HL-60 (cell line): ENCODE measurements at regions not wholly inside any gene's neighbourhood (a gene's known extent, or its start where the extent isn't known, plus 50 kb on each side); places are given as distances from the start of the nearest gene placed in this dataset.

ENCODE experiments used
- TF ChIP-seq, protein P1 (sequence below): IDR thresholded peaks from one replicate; pipeline ENCODE4 v1.5.1; 2011; ENCODE audit warnings: low read length, control low read depth, inconsistent platforms; ENCODE audit not compliant: insufficient read depth
- TF ChIP-seq, protein P2 (sequence below): IDR thresholded peaks from 2 replicates; pipeline ENCODE4 v1.6.1; 2012; ENCODE audit warnings: low read depth; ENCODE audit not compliant: insufficient replicate concordance

DNA sequence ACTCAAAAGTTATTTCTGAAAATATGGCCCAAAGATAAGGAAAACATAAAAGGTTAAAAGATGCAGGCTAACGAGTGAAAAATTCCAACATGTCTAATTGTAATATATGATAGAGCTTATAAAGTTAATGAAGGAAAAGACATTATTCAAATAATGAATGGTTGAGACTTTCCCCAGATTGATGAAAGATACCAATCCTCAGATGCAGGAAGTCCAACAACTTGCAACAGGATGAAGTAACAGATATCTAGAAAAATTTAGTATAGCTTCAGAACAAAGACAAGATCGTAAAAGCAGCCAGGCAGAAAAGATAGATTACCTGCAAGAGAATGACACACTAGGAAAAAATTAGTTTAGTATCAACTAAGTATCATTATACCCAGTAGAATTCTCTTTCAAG lies 546.4 kb upstream of the PPP2R3A start:
- TF ChIP-seq, protein P1, sequence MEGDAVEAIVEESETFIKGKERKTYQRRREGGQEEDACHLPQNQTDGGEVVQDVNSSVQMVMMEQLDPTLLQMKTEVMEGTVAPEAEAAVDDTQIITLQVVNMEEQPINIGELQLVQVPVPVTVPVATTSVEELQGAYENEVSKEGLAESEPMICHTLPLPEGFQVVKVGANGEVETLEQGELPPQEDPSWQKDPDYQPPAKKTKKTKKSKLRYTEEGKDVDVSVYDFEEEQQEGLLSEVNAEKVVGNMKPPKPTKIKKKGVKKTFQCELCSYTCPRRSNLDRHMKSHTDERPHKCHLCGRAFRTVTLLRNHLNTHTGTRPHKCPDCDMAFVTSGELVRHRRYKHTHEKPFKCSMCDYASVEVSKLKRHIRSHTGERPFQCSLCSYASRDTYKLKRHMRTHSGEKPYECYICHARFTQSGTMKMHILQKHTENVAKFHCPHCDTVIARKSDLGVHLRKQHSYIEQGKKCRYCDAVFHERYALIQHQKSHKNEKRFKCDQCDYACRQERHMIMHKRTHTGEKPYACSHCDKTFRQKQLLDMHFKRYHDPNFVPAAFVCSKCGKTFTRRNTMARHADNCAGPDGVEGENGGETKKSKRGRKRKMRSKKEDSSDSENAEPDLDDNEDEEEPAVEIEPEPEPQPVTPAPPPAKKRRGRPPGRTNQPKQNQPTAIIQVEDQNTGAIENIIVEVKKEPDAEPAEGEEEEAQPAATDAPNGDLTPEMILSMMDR: no peak
- TF ChIP-seq, protein P2, sequence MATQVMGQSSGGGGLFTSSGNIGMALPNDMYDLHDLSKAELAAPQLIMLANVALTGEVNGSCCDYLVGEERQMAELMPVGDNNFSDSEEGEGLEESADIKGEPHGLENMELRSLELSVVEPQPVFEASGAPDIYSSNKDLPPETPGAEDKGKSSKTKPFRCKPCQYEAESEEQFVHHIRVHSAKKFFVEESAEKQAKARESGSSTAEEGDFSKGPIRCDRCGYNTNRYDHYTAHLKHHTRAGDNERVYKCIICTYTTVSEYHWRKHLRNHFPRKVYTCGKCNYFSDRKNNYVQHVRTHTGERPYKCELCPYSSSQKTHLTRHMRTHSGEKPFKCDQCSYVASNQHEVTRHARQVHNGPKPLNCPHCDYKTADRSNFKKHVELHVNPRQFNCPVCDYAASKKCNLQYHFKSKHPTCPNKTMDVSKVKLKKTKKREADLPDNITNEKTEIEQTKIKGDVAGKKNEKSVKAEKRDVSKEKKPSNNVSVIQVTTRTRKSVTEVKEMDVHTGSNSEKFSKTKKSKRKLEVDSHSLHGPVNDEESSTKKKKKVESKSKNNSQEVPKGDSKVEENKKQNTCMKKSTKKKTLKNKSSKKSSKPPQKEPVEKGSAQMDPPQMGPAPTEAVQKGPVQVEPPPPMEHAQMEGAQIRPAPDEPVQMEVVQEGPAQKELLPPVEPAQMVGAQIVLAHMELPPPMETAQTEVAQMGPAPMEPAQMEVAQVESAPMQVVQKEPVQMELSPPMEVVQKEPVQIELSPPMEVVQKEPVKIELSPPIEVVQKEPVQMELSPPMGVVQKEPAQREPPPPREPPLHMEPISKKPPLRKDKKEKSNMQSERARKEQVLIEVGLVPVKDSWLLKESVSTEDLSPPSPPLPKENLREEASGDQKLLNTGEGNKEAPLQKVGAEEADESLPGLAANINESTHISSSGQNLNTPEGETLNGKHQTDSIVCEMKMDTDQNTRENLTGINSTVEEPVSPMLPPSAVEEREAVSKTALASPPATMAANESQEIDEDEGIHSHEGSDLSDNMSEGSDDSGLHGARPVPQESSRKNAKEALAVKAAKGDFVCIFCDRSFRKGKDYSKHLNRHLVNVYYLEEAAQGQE: no peak
